Endothelial cell of umbilical vein (primary cell): ENCODE measurements at regions not wholly inside any gene's neighbourhood (a gene's known extent, or its start where the extent isn't known, plus 50 kb on each side); places are given as distances from the start of the nearest gene placed in this dataset.

Experiments
- JUN ChIP-seq: IDR thresholded peaks from 2 replicates; pipeline ENCODE4 v1.6.1; 2011; ENCODE audit warnings: borderline replicate concordance, low read depth; ENCODE audit not compliant: insufficient read length, insufficient read depth
- POLR2A ChIP-seq: IDR thresholded peaks from 2 replicates; pipeline ENCODE4 v1.6.1; 2012; ENCODE audit warnings: low read depth, mild to moderate bottlenecking, control low read depth, low read length
- POLR2AphosphoS5 ChIP-seq: IDR thresholded peaks from 2 replicates; pipeline ENCODE4 v1.6.1; 2012; ENCODE audit warnings: low read depth, mild to moderate bottlenecking, control low read depth, low read length, moderate library complexity; ENCODE audit not compliant: insufficient read depth
- TF ChIP-seq, protein P1 (sequence below), 2 donors: IDR thresholded peaks; 1 replicate in 1 of 2; 2 replicates in 1 of 2; pipeline ENCODE4 v1.5.1; 2011; ENCODE audit warnings: low read length in 2 of 2, mild to moderate bottlenecking in 2 of 2, moderate library complexity in 2 of 2, control low read depth in 1 of 2, inconsistent platforms in 1 of 2, low read depth in 1 of 2; ENCODE audit not compliant: insufficient read depth in 1 of 2; ENCODE audit errors: extremely low read depth in 1 of 2
- TF ChIP-seq, protein P2 (sequence below): IDR thresholded peaks from 2 replicates; pipeline ENCODE4 v1.6.1; 2011; ENCODE audit not compliant: insufficient read depth, insufficient read length

DNA sequence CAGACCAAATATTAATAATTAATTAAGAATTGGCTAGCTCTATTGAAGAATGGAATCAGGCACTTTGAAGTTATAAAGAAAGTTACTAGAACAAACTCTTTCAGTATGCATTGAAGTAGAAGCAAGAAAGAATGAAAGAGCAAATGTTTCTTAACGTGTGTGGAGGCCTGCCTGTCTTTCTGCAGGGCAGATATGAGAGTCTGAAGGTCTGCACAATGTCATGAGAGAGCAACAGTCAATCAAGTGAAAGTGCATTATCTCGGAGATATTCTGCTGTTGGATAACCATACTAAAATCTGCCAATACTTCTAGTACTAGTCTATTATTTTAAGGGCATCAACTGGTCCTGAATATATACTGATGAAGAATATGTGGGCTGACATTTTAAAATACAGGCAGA lies 1270.8 kb downstream of the ZPLD1 start:
- TF ChIP-seq POLR2A (no peak), JUN (no peak), POLR2AphosphoS5 (no peak)
- TF ChIP-seq, protein P1, sequence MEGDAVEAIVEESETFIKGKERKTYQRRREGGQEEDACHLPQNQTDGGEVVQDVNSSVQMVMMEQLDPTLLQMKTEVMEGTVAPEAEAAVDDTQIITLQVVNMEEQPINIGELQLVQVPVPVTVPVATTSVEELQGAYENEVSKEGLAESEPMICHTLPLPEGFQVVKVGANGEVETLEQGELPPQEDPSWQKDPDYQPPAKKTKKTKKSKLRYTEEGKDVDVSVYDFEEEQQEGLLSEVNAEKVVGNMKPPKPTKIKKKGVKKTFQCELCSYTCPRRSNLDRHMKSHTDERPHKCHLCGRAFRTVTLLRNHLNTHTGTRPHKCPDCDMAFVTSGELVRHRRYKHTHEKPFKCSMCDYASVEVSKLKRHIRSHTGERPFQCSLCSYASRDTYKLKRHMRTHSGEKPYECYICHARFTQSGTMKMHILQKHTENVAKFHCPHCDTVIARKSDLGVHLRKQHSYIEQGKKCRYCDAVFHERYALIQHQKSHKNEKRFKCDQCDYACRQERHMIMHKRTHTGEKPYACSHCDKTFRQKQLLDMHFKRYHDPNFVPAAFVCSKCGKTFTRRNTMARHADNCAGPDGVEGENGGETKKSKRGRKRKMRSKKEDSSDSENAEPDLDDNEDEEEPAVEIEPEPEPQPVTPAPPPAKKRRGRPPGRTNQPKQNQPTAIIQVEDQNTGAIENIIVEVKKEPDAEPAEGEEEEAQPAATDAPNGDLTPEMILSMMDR (IDR thresholded peaks at IDR 0.05; ENCODE audit: extremely low read depth in 1 of 2, insufficient read depth in 1 of 2, low read depth in 1 of 2, low read length in 2 of 2), result no peak
- TF ChIP-seq, protein P2, sequence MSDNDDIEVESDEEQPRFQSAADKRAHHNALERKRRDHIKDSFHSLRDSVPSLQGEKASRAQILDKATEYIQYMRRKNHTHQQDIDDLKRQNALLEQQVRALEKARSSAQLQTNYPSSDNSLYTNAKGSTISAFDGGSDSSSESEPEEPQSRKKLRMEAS, result no peak
